ENCODE measurements at regions not wholly inside any gene's neighbourhood (a gene's known extent, or its start where the extent isn't known, plus 50 kb on each side); places are given as distances from the start of the nearest gene placed in this dataset.

DNA sequence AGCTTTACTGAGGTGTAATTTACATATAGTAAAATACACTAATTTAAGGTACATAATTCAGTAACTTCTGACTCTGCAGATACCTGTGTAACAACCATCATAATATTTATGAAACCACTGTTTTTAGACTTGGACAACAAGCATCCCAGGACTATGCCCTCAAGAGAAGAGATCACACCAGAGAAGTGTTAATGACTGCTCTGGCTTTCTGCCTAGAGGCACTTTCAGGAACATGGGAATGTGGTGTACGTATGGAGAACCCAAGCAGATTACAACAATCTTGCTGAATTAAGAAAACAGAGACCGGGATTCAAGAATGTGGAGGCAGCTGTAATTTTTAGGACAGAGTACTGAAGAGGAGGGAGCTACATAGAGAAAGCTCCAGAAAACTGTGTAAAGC is 475.2 kb downstream of the LPIN1 start:
- TF ChIP-seq POLR2AphosphoS5 (IDR thresholded peaks at IDR 0.05; ENCODE audit: low read depth, low read length) (no peak), CTCF (IDR thresholded peaks at IDR 0.05) (no peak)
- BruUV-seq (replicated peaks): no TSS peak
- no peaks in the 10 kb centered on the region for H3K4me1 ChIP-seq (ENCODE audit: control insufficient read depth, insufficient read depth, low read length)
- POLR2A ChIA-PET: no interaction called here
- no peaks in the 10 kb centered on the region for H3K27me3 ChIP-seq (ENCODE audit: control insufficient read depth, insufficient read depth, low read length)
- CTCF ChIA-PET: no interaction called here
- ATAC-seq (no peak), DNase-seq (ENCODE audit: low read depth, low spot score) (no peak)
- no peak overlapping the region for H3K4me3 ChIP-seq (ENCODE audit: low read depth in 2 of 2, low read length in 2 of 2)
- intact Hi-C loops (cut with micrococcal nuclease; ENCODE audit: unreplicated experiment) (no loop called here), in situ Hi-C loops (cut with HindIII; ENCODE audit: low pct_unique_long_range_greater_than_20kb, low sequenced_read_pairs) (no loop called here)
- no peaks in the 10 kb centered on the region for H3K36me3 ChIP-seq (ENCODE audit: control insufficient read depth, insufficient read depth, low read length)
- no peak overlapping the region; the same call in 1 of the 2 replicates for H3K27ac ChIP-seq (ENCODE audit: low read length)
- peaks cover 4% of the 10 kb centered on the region; the same call in 1 of the 2 replicates for H3K9me3 ChIP-seq (ENCODE audit: control insufficient read depth, insufficient read depth, low read depth, low read length)

DNA sequence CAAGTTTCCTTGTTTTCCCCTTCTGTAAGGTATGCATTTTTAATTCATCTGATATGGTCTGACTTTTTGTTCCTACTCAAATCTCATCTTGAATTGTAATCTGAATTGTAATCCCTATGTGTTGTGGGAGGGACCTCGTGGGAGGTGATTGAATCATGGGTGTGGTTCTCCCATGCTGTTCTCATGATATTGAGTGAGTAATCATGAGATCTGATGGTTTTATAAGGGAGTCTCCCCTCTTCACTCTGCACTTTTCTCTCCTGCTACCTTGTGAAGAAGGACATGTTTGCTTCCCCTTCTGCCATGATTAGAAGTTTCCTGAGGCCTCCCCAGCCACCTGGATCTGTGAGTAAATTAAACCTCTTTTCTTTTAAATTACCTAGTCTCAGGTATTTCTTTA is 476.1 kb downstream of the LPIN1 start:
- no peaks in the 10 kb centered on the region for H3K4me1 ChIP-seq (ENCODE audit: control insufficient read depth, insufficient read depth, low read length)
- H3K4me3 ChIP-seq (ENCODE audit: low read depth in 2 of 2, low read length in 2 of 2): no peak overlapping the region
- ATAC-seq (no peak), DNase-seq (ENCODE audit: low read depth, low spot score) (no peak)
- intact Hi-C loops (cut with micrococcal nuclease; ENCODE audit: unreplicated experiment) (no loop called here), in situ Hi-C loops (cut with HindIII; ENCODE audit: low pct_unique_long_range_greater_than_20kb, low sequenced_read_pairs) (no loop called here)
- peaks cover 4% of the 10 kb centered on the region; the same call in 1 of the 2 replicates for H3K9me3 ChIP-seq (ENCODE audit: control insufficient read depth, insufficient read depth, low read depth, low read length)
- H3K27ac ChIP-seq (ENCODE audit: low read length): no peak overlapping the region
- no peaks in the 10 kb centered on the region for H3K36me3 ChIP-seq (ENCODE audit: control insufficient read depth, insufficient read depth, low read length)
- CTCF ChIA-PET: no interaction called here
- BruUV-seq (replicated peaks): no TSS peak
- TF ChIP-seq, protein P1, sequence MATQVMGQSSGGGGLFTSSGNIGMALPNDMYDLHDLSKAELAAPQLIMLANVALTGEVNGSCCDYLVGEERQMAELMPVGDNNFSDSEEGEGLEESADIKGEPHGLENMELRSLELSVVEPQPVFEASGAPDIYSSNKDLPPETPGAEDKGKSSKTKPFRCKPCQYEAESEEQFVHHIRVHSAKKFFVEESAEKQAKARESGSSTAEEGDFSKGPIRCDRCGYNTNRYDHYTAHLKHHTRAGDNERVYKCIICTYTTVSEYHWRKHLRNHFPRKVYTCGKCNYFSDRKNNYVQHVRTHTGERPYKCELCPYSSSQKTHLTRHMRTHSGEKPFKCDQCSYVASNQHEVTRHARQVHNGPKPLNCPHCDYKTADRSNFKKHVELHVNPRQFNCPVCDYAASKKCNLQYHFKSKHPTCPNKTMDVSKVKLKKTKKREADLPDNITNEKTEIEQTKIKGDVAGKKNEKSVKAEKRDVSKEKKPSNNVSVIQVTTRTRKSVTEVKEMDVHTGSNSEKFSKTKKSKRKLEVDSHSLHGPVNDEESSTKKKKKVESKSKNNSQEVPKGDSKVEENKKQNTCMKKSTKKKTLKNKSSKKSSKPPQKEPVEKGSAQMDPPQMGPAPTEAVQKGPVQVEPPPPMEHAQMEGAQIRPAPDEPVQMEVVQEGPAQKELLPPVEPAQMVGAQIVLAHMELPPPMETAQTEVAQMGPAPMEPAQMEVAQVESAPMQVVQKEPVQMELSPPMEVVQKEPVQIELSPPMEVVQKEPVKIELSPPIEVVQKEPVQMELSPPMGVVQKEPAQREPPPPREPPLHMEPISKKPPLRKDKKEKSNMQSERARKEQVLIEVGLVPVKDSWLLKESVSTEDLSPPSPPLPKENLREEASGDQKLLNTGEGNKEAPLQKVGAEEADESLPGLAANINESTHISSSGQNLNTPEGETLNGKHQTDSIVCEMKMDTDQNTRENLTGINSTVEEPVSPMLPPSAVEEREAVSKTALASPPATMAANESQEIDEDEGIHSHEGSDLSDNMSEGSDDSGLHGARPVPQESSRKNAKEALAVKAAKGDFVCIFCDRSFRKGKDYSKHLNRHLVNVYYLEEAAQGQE (IDR thresholded peaks at IDR 0.05; ENCODE audit: insufficient read depth in 1 of 2, low read depth in 2 of 2, low read length in 1 of 2): no peak
- TF ChIP-seq SIN3A (IDR thresholded peaks at IDR 0.05; ENCODE audit: borderline replicate concordance, insufficient read depth, low read depth, low read length): no peak
- H3K27me3 ChIP-seq (ENCODE audit: control insufficient read depth, insufficient read depth, low read length): no peaks in the 10 kb centered on the region
- POLR2A ChIA-PET: no interaction called here

GRCh38 chr2:12223732-12224131 is 477.3 kb downstream of the LPIN1 start:
- in situ Hi-C loops (cut with HindIII; ENCODE audit: low pct_unique_long_range_greater_than_20kb, low sequenced_read_pairs): no loop called here
- Histone ChIP-seq H3K27me3 (ENCODE audit: control insufficient read depth, insufficient read depth, low read length) (no peaks in the 10 kb centered on the region), H3K4me3 (ENCODE audit: low read depth in 2 of 2, low read length in 2 of 2) (no peak overlapping the region), H3K36me3 (ENCODE audit: control insufficient read depth, insufficient read depth, low read length) (no peaks in the 10 kb centered on the region), H3K9me3 (ENCODE audit: control insufficient read depth, insufficient read depth, low read depth, low read length) (peaks cover 4% of the 10 kb centered on the region; the same call in 1 of the 2 replicates), H3K27ac (ENCODE audit: low read length) (no peak overlapping the region), H3K4me1 (ENCODE audit: control insufficient read depth, insufficient read depth, low read length) (no peaks in the 10 kb centered on the region)
- DNase-seq (ENCODE audit: low read depth, low spot score): no peak
- POLR2A ChIA-PET: no interaction called here
- no TSS peak for BruUV-seq (replicated peaks)
- intact Hi-C loops (cut with micrococcal nuclease; ENCODE audit: unreplicated experiment): no loop called here
- ATAC-seq: no peak
- TF ChIP-seq POLR2AphosphoS5 (IDR thresholded peaks at IDR 0.05; ENCODE audit: low read depth, low read length): no peak
- TF ChIP-seq SIN3A (IDR thresholded peaks at IDR 0.05; ENCODE audit: borderline replicate concordance, insufficient read depth, low read depth, low read length): no peak
- TF ChIP-seq, protein P1 (IDR thresholded peaks at IDR 0.05; ENCODE audit: insufficient read depth in 1 of 2, low read depth in 2 of 2, low read length in 1 of 2): no peak
- TF ChIP-seq CTCF (IDR thresholded peaks at IDR 0.05): no peak
- no peak for TF ChIP-seq TCF7L2 (IDR thresholded peaks at IDR 0.05; ENCODE audit: low read depth, low read length)
- CTCF ChIA-PET: no interaction called here

Data from Panc1 (cell line).